Hepatocyte (in vitro differentiated cells): ENCODE measurements at regions not wholly inside any gene's neighbourhood (a gene's known extent, or its start where the extent isn't known, plus 50 kb on each side); places are given as distances from the start of the nearest gene placed in this dataset.

ENCODE experiments used
- DNase-seq: peaks from one replicate; pipeline ENCODE4 v3.0.0-alpha.2; 2016; ENCODE audit warnings: low spot score
- H2AFZ ChIP-seq: fragments of 200-600 bp; sonication (generic); 2 replicates; pipeline ENCODE4 v1.6.0; 2016; ENCODE audit warnings: antibody characterized with exemption, mild to moderate bottlenecking
- H3K27ac ChIP-seq: fragments of 200-600 bp; sonication (generic); 2 replicates; pipeline ENCODE4 v1.5.1; 2016; ENCODE audit warnings: mild to moderate bottlenecking
- H3K27me3 ChIP-seq: fragments of 200-600 bp; sonication (generic); 2 replicates; pipeline ENCODE4 v1.6.1; 2016
- H3K36me3 ChIP-seq: fragments of 200-600 bp; sonication (generic); replicated peaks from 2 replicates; pipeline ENCODE4 v1.5.1; 2016; ENCODE audit warnings: low read depth; ENCODE audit not compliant: insufficient read depth
- H3K4me1 ChIP-seq: fragments of 200-600 bp; sonication (generic); 2 replicates; pipeline ENCODE4 v1.5.1; 2016; ENCODE audit warnings: mild to moderate bottlenecking, moderate library complexity; ENCODE audit not compliant: insufficient read depth
- H3K4me2 ChIP-seq: fragments of 200-600 bp; sonication (generic); 2 replicates; pipeline ENCODE4 v1.6.0; 2016
- H3K4me3 ChIP-seq: fragments of 200-600 bp; sonication (generic); 2 replicates; pipeline ENCODE4 v1.5.1; 2016; ENCODE audit warnings: mild to moderate bottlenecking
- H3K79me2 ChIP-seq: fragments of 200-600 bp; sonication (generic); 2 replicates; pipeline ENCODE4 v1.6.0; 2017; ENCODE audit warnings: mild to moderate bottlenecking
- H3K9me2 ChIP-seq: fragments of 200-600 bp; sonication (generic); replicated peaks from 2 replicates; pipeline ENCODE4 v1.6.0; 2017; ENCODE audit warnings: mild to moderate bottlenecking; ENCODE audit not compliant: insufficient read depth
- H3K9me3 ChIP-seq: fragments of 200-600 bp; sonication (generic); 2 replicates; pipeline ENCODE4 v1.5.1; 2016; ENCODE audit warnings: low read depth, mild to moderate bottlenecking
- H4K20me1 ChIP-seq: fragments of 200-600 bp; sonication (generic); 2 replicates; pipeline ENCODE4 v1.6.0; 2016; ENCODE audit warnings: mild to moderate bottlenecking; ENCODE audit not compliant: insufficient read depth, poor library complexity, severe bottlenecking
- EZH2 ChIP-seq: fragments of 200-600 bp; sonication (generic); IDR thresholded peaks from 2 replicates; pipeline ENCODE4 v1.6.1; 2016; ENCODE audit warnings: antibody characterized with exemption, mild to moderate bottlenecking, borderline replicate concordance
- EZH2phosphoT487 ChIP-seq: fragments of 200-600 bp; sonication (generic); IDR thresholded peaks from one replicate; pipeline ENCODE4 v1.6.1; 2018; ENCODE audit warnings: antibody characterized with exemption, mild to moderate bottlenecking, low read depth, moderate library complexity; ENCODE audit not compliant: unreplicated experiment, severe bottlenecking
- WGBS: methylation state at CpG from one replicate; pipeline ENCODE4 v1.1.6; 2016; ENCODE audit warnings: low lambda C conversion rate; ENCODE audit errors: missing lambda C conversion rate; 5-methylcytosine and 5-hydroxymethylcytosine counted together
- TF ChIP-seq, protein P1 (sequence below): fragments of 200-600 bp; sonication (generic); IDR thresholded peaks from 2 replicates; pipeline ENCODE4 v1.5.1; 2016; ENCODE audit warnings: antibody characterized with exemption, mild to moderate bottlenecking; ENCODE audit not compliant: poor library complexity

- TF ChIP-seq EZH2phosphoT487 = no peak
- no peak for TF ChIP-seq EZH2
- TF ChIP-seq, protein P1, sequence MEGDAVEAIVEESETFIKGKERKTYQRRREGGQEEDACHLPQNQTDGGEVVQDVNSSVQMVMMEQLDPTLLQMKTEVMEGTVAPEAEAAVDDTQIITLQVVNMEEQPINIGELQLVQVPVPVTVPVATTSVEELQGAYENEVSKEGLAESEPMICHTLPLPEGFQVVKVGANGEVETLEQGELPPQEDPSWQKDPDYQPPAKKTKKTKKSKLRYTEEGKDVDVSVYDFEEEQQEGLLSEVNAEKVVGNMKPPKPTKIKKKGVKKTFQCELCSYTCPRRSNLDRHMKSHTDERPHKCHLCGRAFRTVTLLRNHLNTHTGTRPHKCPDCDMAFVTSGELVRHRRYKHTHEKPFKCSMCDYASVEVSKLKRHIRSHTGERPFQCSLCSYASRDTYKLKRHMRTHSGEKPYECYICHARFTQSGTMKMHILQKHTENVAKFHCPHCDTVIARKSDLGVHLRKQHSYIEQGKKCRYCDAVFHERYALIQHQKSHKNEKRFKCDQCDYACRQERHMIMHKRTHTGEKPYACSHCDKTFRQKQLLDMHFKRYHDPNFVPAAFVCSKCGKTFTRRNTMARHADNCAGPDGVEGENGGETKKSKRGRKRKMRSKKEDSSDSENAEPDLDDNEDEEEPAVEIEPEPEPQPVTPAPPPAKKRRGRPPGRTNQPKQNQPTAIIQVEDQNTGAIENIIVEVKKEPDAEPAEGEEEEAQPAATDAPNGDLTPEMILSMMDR = no peak
- Histone ChIP-seq H3K4me2 (no peak overlapping the region), H3K4me3 (no peak overlapping the region), H3K27me3 (no peaks in the 10 kb centered on the region), H3K79me2 (no peaks in the 10 kb centered on the region), H3K36me3 (no peaks in the 10 kb centered on the region), H2AFZ (no peak overlapping the region), H3K27ac (no peak overlapping the region), H3K9me2 (no peaks in the 10 kb centered on the region), H3K9me3 (no peaks in the 10 kb centered on the region), H3K4me1 (no peaks in the 10 kb centered on the region), H4K20me1 (no peaks in the 10 kb centered on the region)
- DNase-seq = no peak
- 96% methylated on average over 4 of the region's 4 CpGs for WGBS
Measured at GRCh38 chr1:23625459-23625858, 66.1 kb upstream of the RPL11 start.

DNA sequence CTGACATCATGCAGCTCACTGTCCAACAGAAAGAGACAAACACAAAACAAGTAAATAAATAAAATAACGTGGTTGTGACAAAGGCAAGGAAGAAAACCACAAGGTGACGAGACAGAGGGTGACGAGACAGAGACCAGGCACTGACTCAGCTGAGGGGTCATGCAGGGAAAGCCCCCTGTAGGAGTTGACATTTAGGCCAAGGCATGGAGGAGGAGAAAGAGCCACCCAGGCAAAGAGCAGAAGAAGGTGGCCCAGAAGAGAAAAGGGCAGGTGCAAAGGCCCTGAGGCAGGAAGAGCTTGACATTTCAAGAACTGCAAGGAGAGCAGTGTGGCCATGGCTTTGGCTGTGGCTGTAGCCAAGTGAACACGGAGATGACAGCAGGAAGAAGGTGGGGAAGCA, 65.1 kb upstream of the ID3 start:
- H3K36me3 ChIP-seq = no peaks in the 10 kb centered on the region
- DNase-seq = no peak
- TF ChIP-seq EZH2 (no peak), EZH2phosphoT487 (no peak)
- TF ChIP-seq, protein P1 = no peak
- H3K9me2 ChIP-seq = no peaks in the 10 kb centered on the region
- 83% methylated on average over 4 of the region's 4 CpGs for WGBS
- H3K4me3 ChIP-seq = no peak overlapping the region
- H4K20me1 ChIP-seq = no peaks in the 10 kb centered on the region
- no peak overlapping the region for H2AFZ ChIP-seq
- no peak overlapping the region for H3K27ac ChIP-seq
- no peak overlapping the region for H3K4me2 ChIP-seq
- no peaks in the 10 kb centered on the region for H3K27me3 ChIP-seq
- H3K4me1 ChIP-seq = no peaks in the 10 kb centered on the region
- H3K9me3 ChIP-seq = no peaks in the 10 kb centered on the region
- no peaks in the 10 kb centered on the region for H3K79me2 ChIP-seq

DNA sequence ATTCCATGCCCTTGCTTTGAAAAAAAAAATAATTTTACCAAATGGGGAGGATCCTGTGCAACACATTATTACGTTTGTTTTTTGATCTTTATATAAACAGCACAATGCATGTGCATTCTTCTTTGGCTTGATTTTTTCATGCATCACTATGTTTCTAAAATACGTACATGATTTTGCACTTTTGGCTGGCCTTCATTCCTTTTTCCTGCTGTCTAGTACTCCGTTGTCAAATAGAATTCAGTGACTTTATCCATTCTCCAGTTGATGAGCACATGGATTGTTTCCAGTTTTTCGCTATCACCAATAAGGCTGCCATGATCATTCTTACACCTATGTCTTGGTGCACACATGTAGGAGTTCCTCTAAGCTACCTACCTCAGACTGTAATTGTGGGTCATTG, 63.0 kb upstream of the ID3 start:
- Histone ChIP-seq H3K4me2 (no peak overlapping the region), H3K36me3 (no peaks in the 10 kb centered on the region), H3K9me3 (no peaks in the 10 kb centered on the region), H3K9me2 (no peaks in the 10 kb centered on the region), H4K20me1 (no peaks in the 10 kb centered on the region), H3K79me2 (no peaks in the 10 kb centered on the region), H3K27me3 (peaks cover 10% of the 10 kb centered on the region), H3K4me1 (no peaks in the 10 kb centered on the region), H2AFZ (no peak overlapping the region), H3K27ac (no peak overlapping the region), H3K4me3 (no peak overlapping the region)
- TF ChIP-seq, protein P1 = no peak
- TF ChIP-seq EZH2 (no peak), EZH2phosphoT487 (no peak)
- DNase-seq = no peak
- 86% methylated on average over 4 of the region's 4 CpGs for WGBS

DNA sequence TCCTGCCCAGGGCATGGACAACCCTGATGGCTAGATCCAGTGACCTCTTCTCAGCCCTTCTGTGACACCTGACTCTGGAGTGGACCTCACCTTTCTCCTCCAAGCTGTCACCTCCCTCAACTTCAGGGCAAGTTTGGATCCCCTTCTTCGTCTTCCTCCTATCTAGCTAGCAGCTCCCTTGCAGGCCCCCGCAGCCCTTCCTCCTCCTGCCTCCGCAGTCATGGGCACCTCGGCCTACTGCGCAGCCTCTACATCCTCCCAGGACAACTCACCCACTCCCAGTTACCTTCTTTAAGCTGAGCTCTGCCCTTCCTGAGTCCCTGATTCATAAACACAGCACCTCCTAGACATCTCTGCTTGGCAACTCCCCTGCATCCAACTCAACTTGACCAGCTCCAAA, 61.3 kb upstream of the ID3 start:
- TF ChIP-seq EZH2phosphoT487 (no peak), EZH2 (no peak)
- TF ChIP-seq, protein P1 = no peak
- Histone ChIP-seq H3K9me2 (no peaks in the 10 kb centered on the region), H3K27ac (no peak overlapping the region)

More for the DNA sequence above, 61.3 kb upstream of the ID3 start:
- H3K4me3 ChIP-seq = no peak overlapping the region
- H3K4me1 ChIP-seq = no peaks in the 10 kb centered on the region
- no peak overlapping the region for H3K4me2 ChIP-seq
- H3K36me3 ChIP-seq = no peaks in the 10 kb centered on the region
- no peak for DNase-seq
- no peaks in the 10 kb centered on the region for H4K20me1 ChIP-seq
- no peaks in the 10 kb centered on the region for H3K79me2 ChIP-seq
- H3K9me3 ChIP-seq = no peaks in the 10 kb centered on the region
- H3K27me3 ChIP-seq = peaks cover 10% of the 10 kb centered on the region
- no peak overlapping the region for H2AFZ ChIP-seq
- WGBS = 97% methylated on average over 5 of the region's 5 CpGs
